ENCODE measurements at regions not wholly inside any gene's neighbourhood (a gene's known extent, or its start where the extent isn't known, plus 50 kb on each side); places are given as distances from the start of the nearest gene placed in this dataset.

DNA sequence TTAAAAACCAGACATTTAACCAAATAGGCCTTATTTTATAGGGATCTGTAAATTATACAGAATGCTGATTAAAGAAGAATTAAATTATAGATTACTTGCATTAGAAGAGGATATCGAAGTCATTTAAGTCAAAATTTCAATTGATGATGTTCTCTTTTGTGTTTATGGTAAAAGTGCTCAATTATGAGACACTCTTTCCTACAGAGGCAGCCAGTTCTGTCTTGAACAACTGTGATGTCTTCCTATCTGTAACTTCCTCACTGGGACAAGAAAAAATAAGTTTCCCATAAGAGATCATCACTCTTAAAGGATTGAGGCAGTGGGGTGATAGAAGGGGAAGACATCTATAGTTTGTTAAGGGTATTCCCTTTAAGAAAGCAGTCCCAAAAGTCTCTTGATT lies 613.5 kb downstream of the INSC start:
- Histone ChIP-seq H3K36me3 (ENCODE audit: insufficient read depth) (no peaks in the 10 kb centered on the region), H3K4me1 (ENCODE audit: insufficient read depth) (peaks cover 5% of the 10 kb centered on the region; the same call in 1 of the 2 replicates), H3F3A (replicated peaks; ENCODE audit: low read depth) (no peaks in the 10 kb centered on the region), H3K27ac (ENCODE audit: low read depth) (no peak overlapping the region), H4K20me1 (replicated peaks; ENCODE audit: insufficient read depth) (no peaks in the 10 kb centered on the region), H3K9me2 (ENCODE audit: insufficient read depth) (peaks cover 31% of the 10 kb centered on the region), H3K79me2 (replicated peaks; ENCODE audit: insufficient read depth) (no peaks in the 10 kb centered on the region), H3K27me3 (ENCODE audit: insufficient read depth) (no peaks in the 10 kb centered on the region), H3K4me2 (no peak overlapping the region), H3K4me3 (no peak overlapping the region), H2AFZ (no peak overlapping the region)
- Mint-ChIP-seq H3K27me3 (ENCODE audit: insufficient read depth, low read depth, poor library complexity) (no peaks in the 10 kb centered on the region), H3K4me1 (peaks cover 7% of the 10 kb centered on the region), H3K4me3 (no peak overlapping the region), H3K9me3 (no peaks in the 10 kb centered on the region), H3K27ac (no peak overlapping the region), H3K36me3 (ENCODE audit: low read depth) (no peaks in the 10 kb centered on the region)
- ATAC-seq (no peak), DNase-seq (ENCODE audit: low spot score) (no peak)
- no peak for TF ChIP-seq ZNF114 (CRISPR knock-in tag; IDR thresholded peaks at IDR 0.05)
- TF ChIP-seq ZNF331 (CRISPR knock-in tag; IDR thresholded peaks at IDR 0.05; ENCODE audit: low read depth), result no peak
- no peak for TF ChIP-seq EZH2 (IDR thresholded peaks at IDR 0.05; ENCODE audit: low read depth, unreplicated experiment)
- TF ChIP-seq, protein P1, sequence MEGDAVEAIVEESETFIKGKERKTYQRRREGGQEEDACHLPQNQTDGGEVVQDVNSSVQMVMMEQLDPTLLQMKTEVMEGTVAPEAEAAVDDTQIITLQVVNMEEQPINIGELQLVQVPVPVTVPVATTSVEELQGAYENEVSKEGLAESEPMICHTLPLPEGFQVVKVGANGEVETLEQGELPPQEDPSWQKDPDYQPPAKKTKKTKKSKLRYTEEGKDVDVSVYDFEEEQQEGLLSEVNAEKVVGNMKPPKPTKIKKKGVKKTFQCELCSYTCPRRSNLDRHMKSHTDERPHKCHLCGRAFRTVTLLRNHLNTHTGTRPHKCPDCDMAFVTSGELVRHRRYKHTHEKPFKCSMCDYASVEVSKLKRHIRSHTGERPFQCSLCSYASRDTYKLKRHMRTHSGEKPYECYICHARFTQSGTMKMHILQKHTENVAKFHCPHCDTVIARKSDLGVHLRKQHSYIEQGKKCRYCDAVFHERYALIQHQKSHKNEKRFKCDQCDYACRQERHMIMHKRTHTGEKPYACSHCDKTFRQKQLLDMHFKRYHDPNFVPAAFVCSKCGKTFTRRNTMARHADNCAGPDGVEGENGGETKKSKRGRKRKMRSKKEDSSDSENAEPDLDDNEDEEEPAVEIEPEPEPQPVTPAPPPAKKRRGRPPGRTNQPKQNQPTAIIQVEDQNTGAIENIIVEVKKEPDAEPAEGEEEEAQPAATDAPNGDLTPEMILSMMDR (conservative IDR thresholded peaks at IDR 0.05; ENCODE audit: low read depth in 2 of 2), result no peak
- TF ChIP-seq, protein P2, sequence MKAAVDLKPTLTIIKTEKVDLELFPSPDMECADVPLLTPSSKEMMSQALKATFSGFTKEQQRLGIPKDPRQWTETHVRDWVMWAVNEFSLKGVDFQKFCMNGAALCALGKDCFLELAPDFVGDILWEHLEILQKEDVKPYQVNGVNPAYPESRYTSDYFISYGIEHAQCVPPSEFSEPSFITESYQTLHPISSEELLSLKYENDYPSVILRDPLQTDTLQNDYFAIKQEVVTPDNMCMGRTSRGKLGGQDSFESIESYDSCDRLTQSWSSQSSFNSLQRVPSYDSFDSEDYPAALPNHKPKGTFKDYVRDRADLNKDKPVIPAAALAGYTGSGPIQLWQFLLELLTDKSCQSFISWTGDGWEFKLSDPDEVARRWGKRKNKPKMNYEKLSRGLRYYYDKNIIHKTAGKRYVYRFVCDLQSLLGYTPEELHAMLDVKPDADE (IDR thresholded peaks at IDR 0.05), result no peak
- TF ChIP-seq NANOG (IDR thresholded peaks at IDR 0.05; ENCODE audit: borderline replicate concordance), result no peak
- TF ChIP-seq CREB1 (CRISPR knock-in tag; IDR thresholded peaks at IDR 0.05; ENCODE audit: low read depth), result no peak
- TF ChIP-seq, protein P3, sequence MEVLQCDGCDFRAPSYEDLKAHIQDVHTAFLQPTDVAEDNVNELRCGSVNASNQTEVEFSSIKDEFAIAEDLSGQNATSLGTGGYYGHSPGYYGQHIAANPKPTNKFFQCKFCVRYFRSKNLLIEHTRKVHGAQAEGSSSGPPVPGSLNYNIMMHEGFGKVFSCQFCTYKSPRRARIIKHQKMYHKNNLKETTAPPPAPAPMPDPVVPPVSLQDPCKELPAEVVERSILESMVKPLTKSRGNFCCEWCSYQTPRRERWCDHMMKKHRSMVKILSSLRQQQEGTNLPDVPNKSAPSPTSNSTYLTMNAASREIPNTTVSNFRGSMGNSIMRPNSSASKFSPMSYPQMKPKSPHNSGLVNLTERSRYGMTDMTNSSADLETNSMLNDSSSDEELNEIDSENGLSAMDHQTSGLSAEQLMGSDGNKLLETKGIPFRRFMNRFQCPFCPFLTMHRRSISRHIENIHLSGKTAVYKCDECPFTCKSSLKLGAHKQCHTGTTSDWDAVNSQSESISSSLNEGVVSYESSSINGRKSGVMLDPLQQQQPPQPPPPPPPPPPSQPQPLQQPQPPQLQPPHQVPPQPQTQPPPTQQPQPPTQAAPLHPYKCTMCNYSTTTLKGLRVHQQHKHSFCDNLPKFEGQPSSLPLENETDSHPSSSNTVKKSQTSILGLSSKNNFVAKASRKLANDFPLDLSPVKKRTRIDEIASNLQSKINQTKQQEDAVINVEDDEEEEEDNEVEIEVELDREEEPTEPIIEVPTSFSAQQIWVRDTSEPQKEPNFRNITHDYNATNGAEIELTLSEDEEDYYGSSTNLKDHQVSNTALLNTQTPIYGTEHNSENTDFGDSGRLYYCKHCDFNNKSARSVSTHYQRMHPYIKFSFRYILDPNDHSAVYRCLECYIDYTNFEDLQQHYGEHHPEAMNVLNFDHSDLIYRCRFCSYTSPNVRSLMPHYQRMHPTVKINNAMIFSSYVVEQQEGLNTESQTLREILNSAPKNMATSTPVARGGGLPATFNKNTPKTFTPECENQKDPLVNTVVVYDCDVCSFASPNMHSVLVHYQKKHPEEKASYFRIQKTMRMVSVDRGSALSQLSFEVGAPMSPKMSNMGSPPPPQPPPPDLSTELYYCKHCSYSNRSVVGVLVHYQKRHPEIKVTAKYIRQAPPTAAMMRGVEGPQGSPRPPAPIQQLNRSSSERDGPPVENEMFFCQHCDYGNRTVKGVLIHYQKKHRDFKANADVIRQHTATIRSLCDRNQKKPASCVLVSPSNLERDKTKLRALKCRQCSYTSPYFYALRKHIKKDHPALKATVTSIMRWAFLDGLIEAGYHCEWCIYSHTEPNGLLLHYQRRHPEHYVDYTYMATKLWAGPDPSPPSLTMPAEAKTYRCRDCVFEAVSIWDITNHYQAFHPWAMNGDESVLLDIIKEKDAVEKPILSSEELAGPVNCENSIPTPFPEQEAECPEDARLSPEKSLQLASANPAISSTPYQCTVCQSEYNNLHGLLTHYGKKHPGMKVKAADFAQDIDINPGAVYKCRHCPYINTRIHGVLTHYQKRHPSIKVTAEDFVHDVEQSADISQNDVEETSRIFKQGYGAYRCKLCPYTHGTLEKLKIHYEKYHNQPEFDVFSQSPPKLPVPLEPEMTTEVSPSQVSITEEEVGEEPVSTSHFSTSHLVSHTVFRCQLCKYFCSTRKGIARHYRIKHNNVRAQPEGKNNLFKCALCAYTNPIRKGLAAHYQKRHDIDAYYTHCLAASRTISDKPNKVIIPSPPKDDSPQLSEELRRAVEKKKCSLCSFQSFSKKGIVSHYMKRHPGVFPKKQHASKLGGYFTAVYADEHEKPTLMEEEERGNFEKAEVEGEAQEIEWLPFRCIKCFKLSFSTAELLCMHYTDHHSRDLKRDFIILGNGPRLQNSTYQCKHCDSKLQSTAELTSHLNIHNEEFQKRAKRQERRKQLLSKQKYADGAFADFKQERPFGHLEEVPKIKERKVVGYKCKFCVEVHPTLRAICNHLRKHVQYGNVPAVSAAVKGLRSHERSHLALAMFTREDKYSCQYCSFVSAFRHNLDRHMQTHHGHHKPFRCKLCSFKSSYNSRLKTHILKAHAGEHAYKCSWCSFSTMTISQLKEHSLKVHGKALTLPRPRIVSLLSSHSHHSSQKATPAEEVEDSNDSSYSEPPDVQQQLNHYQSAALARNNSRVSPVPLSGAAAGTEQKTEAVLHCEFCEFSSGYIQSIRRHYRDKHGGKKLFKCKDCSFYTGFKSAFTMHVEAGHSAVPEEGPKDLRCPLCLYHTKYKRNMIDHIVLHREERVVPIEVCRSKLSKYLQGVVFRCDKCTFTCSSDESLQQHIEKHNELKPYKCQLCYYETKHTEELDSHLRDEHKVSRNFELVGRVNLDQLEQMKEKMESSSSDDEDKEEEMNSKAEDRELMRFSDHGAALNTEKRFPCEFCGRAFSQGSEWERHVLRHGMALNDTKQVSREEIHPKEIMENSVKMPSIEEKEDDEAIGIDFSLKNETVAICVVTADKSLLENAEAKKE (CRISPR knock-in tag; IDR thresholded peaks at IDR 0.05), result no peak
- TF ChIP-seq, protein P4, sequence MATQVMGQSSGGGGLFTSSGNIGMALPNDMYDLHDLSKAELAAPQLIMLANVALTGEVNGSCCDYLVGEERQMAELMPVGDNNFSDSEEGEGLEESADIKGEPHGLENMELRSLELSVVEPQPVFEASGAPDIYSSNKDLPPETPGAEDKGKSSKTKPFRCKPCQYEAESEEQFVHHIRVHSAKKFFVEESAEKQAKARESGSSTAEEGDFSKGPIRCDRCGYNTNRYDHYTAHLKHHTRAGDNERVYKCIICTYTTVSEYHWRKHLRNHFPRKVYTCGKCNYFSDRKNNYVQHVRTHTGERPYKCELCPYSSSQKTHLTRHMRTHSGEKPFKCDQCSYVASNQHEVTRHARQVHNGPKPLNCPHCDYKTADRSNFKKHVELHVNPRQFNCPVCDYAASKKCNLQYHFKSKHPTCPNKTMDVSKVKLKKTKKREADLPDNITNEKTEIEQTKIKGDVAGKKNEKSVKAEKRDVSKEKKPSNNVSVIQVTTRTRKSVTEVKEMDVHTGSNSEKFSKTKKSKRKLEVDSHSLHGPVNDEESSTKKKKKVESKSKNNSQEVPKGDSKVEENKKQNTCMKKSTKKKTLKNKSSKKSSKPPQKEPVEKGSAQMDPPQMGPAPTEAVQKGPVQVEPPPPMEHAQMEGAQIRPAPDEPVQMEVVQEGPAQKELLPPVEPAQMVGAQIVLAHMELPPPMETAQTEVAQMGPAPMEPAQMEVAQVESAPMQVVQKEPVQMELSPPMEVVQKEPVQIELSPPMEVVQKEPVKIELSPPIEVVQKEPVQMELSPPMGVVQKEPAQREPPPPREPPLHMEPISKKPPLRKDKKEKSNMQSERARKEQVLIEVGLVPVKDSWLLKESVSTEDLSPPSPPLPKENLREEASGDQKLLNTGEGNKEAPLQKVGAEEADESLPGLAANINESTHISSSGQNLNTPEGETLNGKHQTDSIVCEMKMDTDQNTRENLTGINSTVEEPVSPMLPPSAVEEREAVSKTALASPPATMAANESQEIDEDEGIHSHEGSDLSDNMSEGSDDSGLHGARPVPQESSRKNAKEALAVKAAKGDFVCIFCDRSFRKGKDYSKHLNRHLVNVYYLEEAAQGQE (IDR thresholded peaks at IDR 0.05; ENCODE audit: unreplicated experiment), result no peak
- TF ChIP-seq JUNB (IDR thresholded peaks at IDR 0.05; ENCODE audit: unreplicated experiment), result no peak
